Lung (tissue), 11 donors: ENCODE measurements at regions not wholly inside any gene's neighbourhood (a gene's known extent, or its start where the extent isn't known, plus 50 kb on each side); places are given as distances from the start of the nearest gene placed in this dataset.

Experiments used
- ATAC-seq: fragments of 200-7000 bp; cut with Tn5 transposase; one replicate; pipeline ENCODE4 v1.9.1; 2020; ENCODE audit warnings: moderate number of reproducible peaks; ENCODE audit not compliant: insufficient read depth, low FRiP score
- DNase-seq, 3 donors: peaks; one replicate each; pipeline ENCODE4 v3.0.0-alpha.2; 2013 to 2017
- H3K27ac ChIP-seq, 2 donors: one replicate each; pipeline ENCODE4 v1.5.1; 2013; ENCODE audit warnings: mild to moderate bottlenecking in 2 of 2, moderate library complexity in 2 of 2, control low read depth in 1 of 2, inconsistent platforms in 1 of 2, low read depth in 1 of 2, low read length in 1 of 2
- H3K27me3 ChIP-seq, 3 donors: one replicate each; pipeline ENCODE4 v1.5.1; 2013; ENCODE audit warnings: low read length in 2 of 3; ENCODE audit not compliant: control insufficient read depth in 3 of 3, insufficient read depth in 3 of 3
- H3K36me3 ChIP-seq, 4 donors: one replicate each; pipeline ENCODE4 v1.5.1; 2013; ENCODE audit warnings: low read length in 4 of 4, mild to moderate bottlenecking in 1 of 4, moderate library complexity in 1 of 4; ENCODE audit not compliant: control insufficient read depth in 4 of 4, insufficient read depth in 4 of 4
- H3K4me1 ChIP-seq, 5 donors: one replicate each; pipeline ENCODE4 v1.5.1; 2013; ENCODE audit warnings: low read length in 5 of 5, mild to moderate bottlenecking in 2 of 5, moderate library complexity in 1 of 5; ENCODE audit not compliant: control insufficient read depth in 5 of 5, insufficient read depth in 5 of 5
- H3K4me3 ChIP-seq: one replicate; pipeline ENCODE4 v1.5.1; 2013; ENCODE audit warnings: mild to moderate bottlenecking, control low read depth, moderate library complexity
- H3K9ac ChIP-seq, 2 donors: one replicate each; pipeline ENCODE4 v1.5.1; 2013; ENCODE audit warnings: low read length in 2 of 2, control low read depth in 1 of 2; ENCODE audit not compliant: insufficient read depth in 1 of 2
- H3K9me3 ChIP-seq, 4 donors: one replicate each; pipeline ENCODE4 v1.5.1; 2013; ENCODE audit warnings: low read length in 3 of 4, mild to moderate bottlenecking in 1 of 4, moderate library complexity in 1 of 4; ENCODE audit not compliant: control insufficient read depth in 4 of 4, insufficient read depth in 3 of 4
- WGBS, 2 donors: extraction: QIAGEN DNeasy Blood & Tissue Kit; methylation state at CpG; one replicate each; pipeline ENCODE4 v1.1.7; 2013; 5-methylcytosine and 5-hydroxymethylcytosine counted together
- TF ChIP-seq, protein P1 (sequence below): IDR thresholded peaks from 2 replicates; pipeline ENCODE4 v1.5.1; 2012; ENCODE audit warnings: mild to moderate bottlenecking; ENCODE audit errors: control extremely low read depth, extremely low read depth
- donor health status: control.
- donor health status: control.
- donor health status: Bipolar disorder and iron deficiency.
- donor health status: healthy.
- donor health status: DM: yes; HTN: yes; CAD: no.

DNA sequence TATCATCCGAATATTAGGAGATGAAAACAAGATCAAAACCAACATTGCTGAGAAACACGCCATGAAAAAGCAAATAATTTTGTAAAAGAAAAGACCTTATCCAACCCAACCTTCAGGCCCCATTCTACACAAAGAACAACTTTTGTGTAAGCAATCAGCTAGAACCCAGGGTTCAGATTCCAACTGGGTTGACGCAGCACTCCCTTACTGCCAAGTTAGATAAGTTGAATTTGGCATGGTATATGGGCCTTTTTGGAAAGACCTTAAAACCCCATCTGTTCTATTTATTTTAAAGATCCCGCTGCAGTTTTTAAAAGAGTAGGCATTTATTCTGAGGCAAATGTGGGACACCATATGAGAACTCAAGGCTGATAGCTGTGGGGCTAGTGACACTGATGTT lies 2033.8 kb upstream of the WWC1 start:
- H3K4me3 ChIP-seq, result no peak overlapping the region
- H3K27ac ChIP-seq, result no peak overlapping the region
- H3K9ac ChIP-seq, result no peak overlapping the region
- ATAC-seq, result no peak
- H3K9me3 ChIP-seq, result no peaks in the 10 kb centered on the region
- TF ChIP-seq, protein P1, sequence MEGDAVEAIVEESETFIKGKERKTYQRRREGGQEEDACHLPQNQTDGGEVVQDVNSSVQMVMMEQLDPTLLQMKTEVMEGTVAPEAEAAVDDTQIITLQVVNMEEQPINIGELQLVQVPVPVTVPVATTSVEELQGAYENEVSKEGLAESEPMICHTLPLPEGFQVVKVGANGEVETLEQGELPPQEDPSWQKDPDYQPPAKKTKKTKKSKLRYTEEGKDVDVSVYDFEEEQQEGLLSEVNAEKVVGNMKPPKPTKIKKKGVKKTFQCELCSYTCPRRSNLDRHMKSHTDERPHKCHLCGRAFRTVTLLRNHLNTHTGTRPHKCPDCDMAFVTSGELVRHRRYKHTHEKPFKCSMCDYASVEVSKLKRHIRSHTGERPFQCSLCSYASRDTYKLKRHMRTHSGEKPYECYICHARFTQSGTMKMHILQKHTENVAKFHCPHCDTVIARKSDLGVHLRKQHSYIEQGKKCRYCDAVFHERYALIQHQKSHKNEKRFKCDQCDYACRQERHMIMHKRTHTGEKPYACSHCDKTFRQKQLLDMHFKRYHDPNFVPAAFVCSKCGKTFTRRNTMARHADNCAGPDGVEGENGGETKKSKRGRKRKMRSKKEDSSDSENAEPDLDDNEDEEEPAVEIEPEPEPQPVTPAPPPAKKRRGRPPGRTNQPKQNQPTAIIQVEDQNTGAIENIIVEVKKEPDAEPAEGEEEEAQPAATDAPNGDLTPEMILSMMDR, result no peak
- H3K27me3 ChIP-seq, result no peaks in the 10 kb centered on the region
- WGBS, 2 donors, result 88 to 89% methylated on average over 4 of the region's 4 CpGs
- no peaks in the 10 kb centered on the region for H3K4me1 ChIP-seq
- DNase-seq, result peak in 2 of 3 donors; percentile 52 to 55
- no peaks in the 10 kb centered on the region for H3K36me3 ChIP-seq

DNA sequence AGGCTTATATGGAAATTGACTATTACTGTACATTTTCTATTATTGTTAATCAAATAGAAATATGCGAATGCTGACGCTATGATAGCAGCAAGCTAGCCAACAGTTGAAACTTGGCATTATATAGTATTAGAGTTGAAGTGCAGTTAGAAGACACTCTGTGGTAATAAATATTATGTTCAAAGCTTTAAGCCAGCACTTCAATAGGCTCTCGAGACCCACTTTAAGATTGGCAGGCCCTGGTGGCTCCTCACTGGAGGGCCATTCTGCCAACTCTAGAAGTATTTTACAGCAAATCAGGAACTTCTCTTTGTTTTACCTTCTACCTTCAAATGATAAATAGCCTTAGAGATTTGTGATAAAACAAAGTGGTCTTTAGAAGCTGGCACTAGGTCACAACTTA lies 2029.0 kb upstream of the WWC1 start:
- Histone ChIP-seq H3K36me3 (no peaks in the 10 kb centered on the region), H3K27ac (no peak overlapping the region), H3K4me1 (no peaks in the 10 kb centered on the region), H3K9ac (no peak overlapping the region), H3K27me3 (no peaks in the 10 kb centered on the region), H3K9me3 (no peaks in the 10 kb centered on the region), H3K4me3 (no peak overlapping the region)
- 73 to 89% methylated on average over 3 of the region's 3 CpGs for WGBS, 2 donors
- DNase-seq, result peak in 2 of 3 donors; percentile 19 to 43
- no peak for ATAC-seq
- TF ChIP-seq, protein P1, result no peak

DNA sequence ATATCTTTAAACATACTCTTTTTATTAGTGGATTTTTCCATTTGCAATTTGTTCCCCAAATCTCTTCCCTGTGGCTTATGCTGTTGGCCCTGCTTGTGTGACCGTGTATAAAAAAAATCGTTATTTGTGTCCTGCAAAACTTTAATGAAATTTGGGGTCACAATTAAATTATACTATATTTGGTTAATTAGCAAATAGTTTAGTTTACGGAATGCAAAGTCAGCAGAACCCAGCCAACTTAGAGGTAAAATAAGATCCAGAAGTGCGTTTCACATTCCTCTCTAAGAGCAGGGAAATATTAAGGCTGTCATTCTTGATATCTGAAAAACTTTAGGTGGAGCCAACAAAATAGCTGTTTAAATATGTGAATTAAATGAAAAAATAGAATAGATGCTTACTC lies 2023.5 kb upstream of the WWC1 start:
- TF ChIP-seq, protein P1, result no peak
- H3K27ac ChIP-seq, result no peak overlapping the region
- H3K9ac ChIP-seq, result no peak overlapping the region
- no peak overlapping the region for H3K4me3 ChIP-seq
- no peak for ATAC-seq
- DNase-seq, result no peak
- H3K36me3 ChIP-seq, result no peaks in the 10 kb centered on the region
- 88 to 89% methylated on average over 4 of the region's 4 CpGs for WGBS, 2 donors
- H3K4me1 ChIP-seq, result no peaks in the 10 kb centered on the region
- peaks cover 0 to 3% (median 0%) of the 10 kb centered on the region in 4 donors for H3K9me3 ChIP-seq
- no peaks in the 10 kb centered on the region for H3K27me3 ChIP-seq

DNA sequence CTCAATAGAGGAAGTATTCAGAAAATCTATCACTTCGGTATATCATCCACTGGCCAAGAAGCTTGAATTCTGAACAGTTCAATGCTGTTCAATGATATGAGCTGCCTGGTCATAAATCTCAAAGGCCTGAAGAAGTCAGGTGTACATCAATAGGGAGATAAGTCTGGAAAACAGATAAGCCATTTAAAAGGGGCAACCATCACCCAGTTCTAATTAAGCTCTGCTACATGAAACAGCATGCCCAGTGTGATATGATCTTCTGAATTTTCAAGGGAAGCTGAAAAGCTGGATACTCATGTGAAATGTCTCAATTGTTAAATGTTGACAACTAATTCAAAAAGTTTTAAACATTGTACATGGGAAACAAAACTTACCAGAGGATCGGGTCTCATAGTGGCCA lies 2020.7 kb upstream of the WWC1 start:
- WGBS, 2 donors, result 91 to 96% methylated on average over 2 of the region's 2 CpGs

More for the DNA sequence above, 2020.7 kb upstream of the WWC1 start:
- TF ChIP-seq, protein P1, result no peak
- Histone ChIP-seq H3K9ac (no peak overlapping the region), H3K27ac (no peak overlapping the region), H3K4me1 (no peaks in the 10 kb centered on the region), H3K27me3 (no peaks in the 10 kb centered on the region), H3K4me3 (no peak overlapping the region), H3K9me3 (peaks cover 0 to 3% (median 0%) of the 10 kb centered on the region in 4 donors), H3K36me3 (no peaks in the 10 kb centered on the region)
- no peak for ATAC-seq
- DNase-seq, result no peak
